ACC112 (cell line): ENCODE measurements at regions not wholly inside any gene's neighbourhood (a gene's known extent, or its start where the extent isn't known, plus 50 kb on each side); places are given as distances from the start of the nearest gene placed in this dataset.

Source experiments
- H2AFZ ChIP-seq: fragments of 200-600 bp; sonication (generic); one replicate; pipeline ENCODE4 v1.6.0; 2017; ENCODE audit warnings: antibody characterized with exemption, low read length; ENCODE audit not compliant: unreplicated experiment
- H3K27ac ChIP-seq: fragments of 200-600 bp; sonication (generic); 2 replicates; pipeline ENCODE4 v1.5.1; 2014; ENCODE audit warnings: low read depth, mild to moderate bottlenecking, antibody characterized with exemption, low read length, moderate library complexity
- H3K27me3 ChIP-seq: fragments of 200-600 bp; sonication (generic); 2 replicates; pipeline ENCODE4 v1.6.1; 2014; ENCODE audit warnings: mild to moderate bottlenecking, antibody characterized with exemption, low read length, moderate library complexity, mixed read lengths; ENCODE audit not compliant: insufficient read depth
- H3K36me3 ChIP-seq: fragments of 200-600 bp; sonication (generic); 2 replicates; pipeline ENCODE4 v1.6.1; 2016; ENCODE audit warnings: mild to moderate bottlenecking, antibody characterized with exemption, low read length, moderate library complexity, mixed read lengths; ENCODE audit not compliant: insufficient read depth
- H3K4me1 ChIP-seq: fragments of 200-600 bp; sonication (generic); one replicate; pipeline ENCODE4 v1.6.1; 2016; ENCODE audit warnings: low read length, mixed read lengths; ENCODE audit not compliant: insufficient read depth, unreplicated experiment, control insufficient read depth
- H3K4me3 ChIP-seq: fragments of 200-600 bp; sonication (generic); 2 replicates; pipeline ENCODE4 v1.5.1; 2014; ENCODE audit warnings: mild to moderate bottlenecking, low read depth, low read length
- H3K79me2 ChIP-seq: fragments of 200-600 bp; sonication (generic); one replicate; pipeline ENCODE4 v1.6.0; 2016; ENCODE audit warnings: low read length; ENCODE audit not compliant: control insufficient read depth, unreplicated experiment, insufficient read depth

- H3K79me2 ChIP-seq, result no peaks in the 10 kb centered on the region
- no peaks in the 10 kb centered on the region for H3K36me3 ChIP-seq
- no peak overlapping the region for H2AFZ ChIP-seq
- H3K27me3 ChIP-seq, result peaks cover 11% of the 10 kb centered on the region; the same call in 1 of the 2 replicates
- no peak overlapping the region for H3K4me3 ChIP-seq
- no peak overlapping the region for H3K27ac ChIP-seq
- no peaks in the 10 kb centered on the region for H3K4me1 ChIP-seq
Observed at GRCh38 chr10:3290550-3290949, 118.0 kb upstream of the PITRM1 start.

GRCh38 chr10:3287572-3288445 is 115.2 kb upstream of the PITRM1 start:
- no peaks in the 10 kb centered on the region for H3K4me1 ChIP-seq
- no peak overlapping the region for H3K27ac ChIP-seq
- peaks cover 6% of the 10 kb centered on the region; the same call in 1 of the 2 replicates for H3K27me3 ChIP-seq
- no peak overlapping the region for H3K4me3 ChIP-seq
- H3K36me3 ChIP-seq, result no peaks in the 10 kb centered on the region
- no peaks in the 10 kb centered on the region for H3K79me2 ChIP-seq
- no peak overlapping the region for H2AFZ ChIP-seq

- Histone ChIP-seq H3K27ac (no peak overlapping the region), H3K4me3 (no peak overlapping the region)
Observed at GRCh38 chr10:3282674-3283017, 110.1 kb upstream of the PITRM1 start.

GRCh38 chr10:3281941-3282673 is 109.5 kb upstream of the PITRM1 start:
- H3K36me3 ChIP-seq, result no peaks in the 10 kb centered on the region
- no peaks in the 10 kb centered on the region for H3K4me1 ChIP-seq
- H3K4me3 ChIP-seq, result no peak overlapping the region
- H3K27ac ChIP-seq, result no peak overlapping the region
- no peak overlapping the region for H2AFZ ChIP-seq
- H3K79me2 ChIP-seq, result no peaks in the 10 kb centered on the region
- peaks cover 31% of the 10 kb centered on the region for H3K27me3 ChIP-seq

More at GRCh38 chr10:3282674-3283017, 110.1 kb upstream of the PITRM1 start:
- Histone ChIP-seq H3K4me1 (no peaks in the 10 kb centered on the region), H3K27me3 (peaks cover 28% of the 10 kb centered on the region), H2AFZ (no peak overlapping the region), H3K79me2 (no peaks in the 10 kb centered on the region), H3K36me3 (no peaks in the 10 kb centered on the region)

GRCh38 chr10:3278771-3279170 is 106.2 kb upstream of the PITRM1 start:
- Histone ChIP-seq H3K27ac (no peak overlapping the region), H3K27me3 (peaks cover 44% of the 10 kb centered on the region), H2AFZ (no peak overlapping the region), H3K4me3 (no peak overlapping the region), H3K79me2 (no peaks in the 10 kb centered on the region), H3K4me1 (no peaks in the 10 kb centered on the region), H3K36me3 (no peaks in the 10 kb centered on the region)

- H3K27me3 ChIP-seq, result peaks cover 48% of the 10 kb centered on the region
- no peak overlapping the region for H2AFZ ChIP-seq
- no peak overlapping the region for H3K27ac ChIP-seq
- H3K36me3 ChIP-seq, result no peaks in the 10 kb centered on the region
- no peaks in the 10 kb centered on the region for H3K4me1 ChIP-seq
- H3K4me3 ChIP-seq, result no peak overlapping the region
- no peaks in the 10 kb centered on the region for H3K79me2 ChIP-seq
Observed at GRCh38 chr10:3277566-3277965, 105.0 kb upstream of the PITRM1 start.

- Histone ChIP-seq H3K36me3 (no peaks in the 10 kb centered on the region), H3K4me3 (no peak overlapping the region), H3K79me2 (no peaks in the 10 kb centered on the region), H3K27ac (no peak overlapping the region), H2AFZ (no peak overlapping the region), H3K4me1 (no peaks in the 10 kb centered on the region), H3K27me3 (peaks cover 52% of the 10 kb centered on the region)
Observed at GRCh38 chr10:3274414-3274813, 101.8 kb upstream of the PITRM1 start.

GRCh38 chr10:3273966-3274365 is 101.4 kb upstream of the PITRM1 start:
- Histone ChIP-seq H3K27ac (no peak overlapping the region), H3K36me3 (no peaks in the 10 kb centered on the region), H3K4me3 (no peak overlapping the region), H3K4me1 (no peaks in the 10 kb centered on the region), H3K27me3 (peaks cover 48% of the 10 kb centered on the region), H3K79me2 (no peaks in the 10 kb centered on the region), H2AFZ (no peak overlapping the region)

- no peaks in the 10 kb centered on the region for H3K36me3 ChIP-seq
- no peaks in the 10 kb centered on the region for H3K79me2 ChIP-seq
- peaks cover 44% of the 10 kb centered on the region for H3K27me3 ChIP-seq
- H2AFZ ChIP-seq, result no peak overlapping the region
- no peak overlapping the region for H3K4me3 ChIP-seq
- H3K4me1 ChIP-seq, result no peaks in the 10 kb centered on the region
- no peak overlapping the region for H3K27ac ChIP-seq
Observed at GRCh38 chr10:3272300-3272699, 99.7 kb upstream of the PITRM1 start.

GRCh38 chr10:3271354-3272115 is 99.0 kb upstream of the PITRM1 start:
- peaks cover 40% of the 10 kb centered on the region for H3K27me3 ChIP-seq
- H3K4me1 ChIP-seq, result no peaks in the 10 kb centered on the region
- no peak overlapping the region for H3K27ac ChIP-seq
- H3K36me3 ChIP-seq, result no peaks in the 10 kb centered on the region
- H3K79me2 ChIP-seq, result no peaks in the 10 kb centered on the region
- no peak overlapping the region for H2AFZ ChIP-seq
- no peak overlapping the region for H3K4me3 ChIP-seq
